DMS53 treated with DMSO at 0.1 percent for 48 hours (cell line): ENCODE measurements at regions not wholly inside any gene's neighbourhood (a gene's known extent, or its start where the extent isn't known, plus 50 kb on each side); places are given as distances from the start of the nearest gene placed in this dataset.
"Not testable (repeated sequence)": the region's sequence is repeated elsewhere in the genome, so short reads cannot be mapped to it uniquely, and the experiment has no call there.

Experiments used
- DNase-seq: peaks from one replicate; lab custom pipeline; 2025; ENCODE audit not compliant: unreplicated experiment; lab: John Stamatoyannopoulos, UW

DNA sequence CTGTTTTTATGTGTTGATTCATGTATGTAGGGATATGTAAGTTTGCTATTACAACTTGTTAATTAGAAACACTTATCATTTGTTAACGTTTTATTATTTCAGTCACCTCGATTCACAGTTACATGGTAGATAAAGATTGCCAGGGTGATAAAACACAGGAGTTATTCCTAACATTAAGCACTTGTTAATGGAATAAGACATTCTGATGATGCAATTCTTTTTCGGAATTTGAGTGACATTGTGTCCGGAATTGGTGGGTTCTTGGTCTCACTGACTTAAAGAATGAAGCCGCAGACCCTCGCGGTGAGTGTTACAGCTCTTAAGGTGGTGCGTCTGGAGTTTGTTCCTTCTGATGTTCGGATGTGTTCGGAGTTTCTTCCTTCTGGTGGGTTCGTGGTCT, 624.0 kb upstream of the CITED2 start:
- DNase-seq = not testable (repeated sequence)

DNA sequence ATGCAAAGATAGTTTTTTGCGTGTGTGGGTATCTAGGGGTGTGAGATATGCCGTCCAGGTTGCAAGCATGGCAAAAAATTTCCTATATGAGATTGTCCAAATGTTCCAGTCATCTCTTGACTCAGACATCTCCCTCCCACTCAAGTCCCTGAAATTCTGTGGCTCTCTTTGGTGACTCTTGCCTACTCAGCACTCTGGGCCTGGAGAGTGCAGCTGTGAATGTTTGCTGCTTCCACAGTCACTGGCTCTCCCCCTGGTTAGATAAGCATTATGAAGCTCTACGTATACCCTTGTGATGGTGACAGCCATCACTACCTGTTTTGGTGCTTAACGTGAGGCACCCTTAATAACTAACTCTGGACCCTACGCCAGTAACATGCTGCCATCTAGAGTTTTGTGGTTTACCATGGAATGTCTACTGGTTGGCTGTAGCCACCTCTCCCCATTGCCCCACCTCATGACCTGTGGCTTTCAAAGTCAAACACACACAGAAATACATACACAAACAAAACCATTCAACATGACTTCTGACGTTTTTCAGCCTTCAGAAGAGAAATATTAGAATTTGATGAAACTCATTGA, 621.9 kb upstream of the CITED2 start:
- DNase-seq = peak; percentile 23

DNA sequence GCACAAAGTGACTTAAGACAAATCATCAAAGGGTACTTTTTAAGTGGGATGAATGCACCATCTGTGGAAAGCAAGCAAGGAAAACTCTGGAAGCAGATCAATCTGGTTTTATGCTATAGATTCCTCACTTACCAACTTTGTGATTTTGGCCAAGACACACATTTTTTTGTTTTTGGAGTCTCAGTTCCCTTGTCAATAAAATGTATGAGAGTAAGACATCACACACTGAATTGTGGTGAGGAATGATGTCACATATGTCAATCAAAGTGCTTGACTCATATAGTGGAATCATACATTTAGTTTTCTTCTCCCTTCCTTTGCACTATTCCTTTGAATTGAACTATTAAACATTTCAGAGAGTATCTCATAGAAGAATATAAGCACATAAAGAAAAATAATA, 620.5 kb upstream of the CITED2 start:
- DNase-seq = no peak

DNA sequence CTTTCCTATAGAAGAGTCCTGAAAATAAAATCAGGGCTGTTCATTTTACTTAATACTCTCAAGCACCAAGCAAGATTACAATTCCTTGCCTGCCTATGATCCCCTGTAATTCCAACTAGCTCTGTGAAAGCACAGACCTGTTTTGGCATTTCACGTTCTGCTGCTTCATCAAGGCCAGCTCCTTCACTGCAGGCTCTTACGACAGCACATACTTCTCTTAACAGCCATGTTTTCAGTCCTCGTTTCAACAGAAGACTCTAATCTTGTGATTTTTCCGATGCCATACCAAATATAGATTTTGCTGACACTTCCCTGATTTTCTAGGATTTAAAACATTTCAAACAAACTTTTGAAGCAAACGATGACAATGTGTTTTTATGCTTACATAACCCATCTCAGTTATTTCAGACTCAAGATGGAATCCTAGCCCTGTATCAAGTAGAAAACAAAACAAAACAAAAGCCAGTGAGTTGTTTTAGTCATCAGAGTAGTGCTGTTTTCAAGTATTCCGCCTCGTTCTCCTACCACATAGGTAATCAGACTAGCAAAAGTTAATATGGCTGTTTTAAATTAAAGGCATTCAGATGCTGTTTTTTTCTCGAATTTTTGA, 616.5 kb upstream of the CITED2 start:
- DNase-seq = no peak

DNA sequence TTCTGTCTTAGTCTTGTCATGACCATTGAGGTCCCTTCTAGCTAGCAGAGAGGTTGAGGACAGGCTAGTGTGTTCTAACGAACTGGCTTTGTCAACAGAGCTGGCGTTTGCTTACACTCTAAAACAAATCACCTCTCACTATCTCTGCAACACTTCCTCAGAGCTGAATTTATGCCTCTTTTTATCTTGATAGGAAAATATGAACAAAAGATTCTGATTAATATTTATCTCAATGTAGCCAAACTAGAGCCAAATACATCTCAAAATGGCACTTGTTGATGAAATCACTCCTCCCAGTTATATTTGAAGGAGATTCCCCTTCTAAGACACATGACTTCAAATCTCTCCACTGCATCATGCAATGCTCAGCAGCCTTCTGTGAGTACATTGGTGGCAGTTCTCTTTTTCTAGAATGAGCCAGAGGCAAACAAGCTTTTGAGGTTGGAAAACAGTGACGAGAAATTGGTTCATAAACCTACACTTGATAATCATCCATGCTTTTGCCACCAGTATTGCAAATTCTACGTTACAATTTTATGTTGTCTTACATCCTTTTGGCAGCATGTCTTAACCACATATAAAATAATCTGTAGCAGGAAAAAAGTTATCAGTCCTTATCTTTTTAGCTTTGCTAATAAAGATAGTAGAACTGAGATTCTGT, 615.7 kb upstream of the CITED2 start:
- no peak for DNase-seq

DNA sequence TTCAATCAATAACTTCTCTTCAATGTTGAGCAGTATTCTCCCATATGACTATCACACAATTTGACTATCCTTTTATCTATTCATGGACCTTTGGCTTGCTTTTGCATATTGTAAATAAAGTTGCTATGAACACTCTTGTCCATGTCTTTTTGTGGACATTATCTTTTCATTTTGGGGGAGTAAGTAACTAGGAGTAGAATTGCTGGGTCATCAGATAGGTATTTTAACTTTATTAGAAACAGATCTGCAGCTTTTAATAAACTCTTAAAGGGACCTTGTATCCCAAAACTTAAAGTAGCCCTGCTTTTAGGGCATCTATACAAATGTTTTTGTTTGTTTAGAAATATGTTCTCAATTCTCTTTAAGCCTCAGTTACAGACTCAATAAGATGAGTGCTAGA, 614.2 kb upstream of the CITED2 start:
- DNase-seq = no peak

DNA sequence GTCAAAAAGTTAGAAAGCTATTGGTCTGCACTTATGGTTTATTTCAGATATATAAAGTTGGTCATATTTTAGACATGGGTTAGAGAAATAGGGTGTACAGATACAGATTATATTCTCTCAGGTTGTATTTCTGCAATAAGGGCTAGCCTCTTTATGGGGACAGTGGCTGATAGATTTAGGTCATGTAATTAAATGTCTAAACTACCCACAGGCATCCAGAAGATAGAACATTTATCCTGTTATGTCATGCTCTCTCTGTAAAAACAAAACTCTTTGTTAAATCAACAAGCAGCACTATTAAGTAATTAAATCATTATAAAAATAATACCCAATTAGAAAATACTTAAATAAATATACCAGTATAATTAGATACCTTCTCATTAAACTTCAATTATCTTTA, 612.6 kb upstream of the CITED2 start:
- DNase-seq = no peak

DNA sequence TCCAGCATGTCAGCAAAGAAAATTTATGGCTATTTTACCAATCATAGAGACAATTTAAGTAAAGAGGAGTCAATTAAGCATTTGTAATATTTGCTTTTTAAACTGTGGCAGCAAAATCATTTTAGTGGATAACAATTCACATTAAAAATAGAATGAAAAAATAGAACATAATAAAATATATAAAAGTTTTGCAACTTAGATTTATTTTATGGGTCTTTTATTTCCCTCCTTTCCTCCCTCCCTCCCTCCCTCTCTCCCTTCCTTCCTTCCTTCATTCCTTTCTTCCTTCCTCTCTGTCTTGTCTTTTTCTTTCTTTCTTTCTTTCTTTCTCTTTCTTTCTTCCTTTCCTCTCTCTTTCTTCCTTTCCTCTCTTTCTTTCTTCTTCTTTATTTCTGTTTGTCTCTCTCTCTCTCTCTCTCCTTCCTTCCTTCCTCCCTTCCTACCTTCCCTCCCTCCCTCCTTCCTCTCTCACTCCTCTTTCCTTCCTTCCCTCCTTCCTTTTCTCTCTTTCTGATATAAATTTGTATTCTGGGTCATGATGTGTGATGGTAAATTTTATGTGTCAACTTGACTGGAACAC, 610.9 kb upstream of the CITED2 start:
- DNase-seq = no peak

DNA sequence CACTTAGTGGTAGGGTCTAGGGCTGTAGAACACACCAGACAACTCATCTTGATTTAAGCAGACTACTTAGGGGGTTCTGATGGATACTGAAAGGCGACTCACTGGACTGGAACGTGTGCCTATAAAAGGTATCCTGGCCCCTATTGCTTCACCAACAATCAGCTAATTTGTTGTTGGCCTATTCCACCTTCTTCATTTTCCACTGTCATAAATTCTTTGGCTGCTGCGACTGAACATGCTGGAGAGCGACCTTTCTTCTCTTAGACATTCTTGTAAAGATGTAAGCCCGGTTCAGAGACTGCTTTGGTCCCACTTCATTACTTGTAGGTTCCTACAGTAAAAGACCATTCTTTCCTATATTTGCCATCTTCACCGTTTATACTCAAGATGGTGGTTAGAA, 609.9 kb upstream of the CITED2 start:
- no peak for DNase-seq

DNA sequence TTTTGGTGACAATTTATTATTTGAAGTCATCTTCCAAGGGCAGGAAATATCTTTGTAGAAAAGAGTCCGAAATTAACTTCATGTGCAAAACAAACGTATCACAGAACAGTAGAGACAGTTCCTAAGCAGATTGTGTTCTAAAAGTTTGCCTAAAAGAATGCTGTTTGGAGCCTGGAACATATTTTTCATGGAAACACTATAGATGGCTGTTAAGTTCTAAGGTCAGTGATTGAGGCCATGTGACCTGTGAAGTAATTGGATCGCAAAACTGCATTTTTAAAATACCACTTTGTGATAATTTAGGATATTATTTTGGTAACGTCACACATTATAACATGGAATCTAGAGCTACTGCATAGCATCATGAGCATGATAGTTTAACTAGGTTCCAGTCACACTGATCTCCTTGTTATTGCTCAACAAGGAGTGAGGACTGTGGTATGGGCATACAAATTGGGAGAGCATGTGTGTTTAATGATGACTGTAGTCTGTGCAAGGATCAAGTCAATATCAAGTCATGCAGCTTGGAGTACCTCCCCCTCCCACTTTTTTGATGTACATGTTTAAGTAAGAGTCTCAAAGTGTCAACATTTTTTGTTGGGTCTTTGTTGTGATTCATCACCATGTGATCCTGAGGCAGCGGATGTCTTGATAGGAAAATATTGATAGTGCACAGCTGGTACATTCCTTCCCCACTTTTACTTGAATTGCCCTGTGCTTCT, 609.3 kb upstream of the CITED2 start:
- DNase-seq = no peak

DNA sequence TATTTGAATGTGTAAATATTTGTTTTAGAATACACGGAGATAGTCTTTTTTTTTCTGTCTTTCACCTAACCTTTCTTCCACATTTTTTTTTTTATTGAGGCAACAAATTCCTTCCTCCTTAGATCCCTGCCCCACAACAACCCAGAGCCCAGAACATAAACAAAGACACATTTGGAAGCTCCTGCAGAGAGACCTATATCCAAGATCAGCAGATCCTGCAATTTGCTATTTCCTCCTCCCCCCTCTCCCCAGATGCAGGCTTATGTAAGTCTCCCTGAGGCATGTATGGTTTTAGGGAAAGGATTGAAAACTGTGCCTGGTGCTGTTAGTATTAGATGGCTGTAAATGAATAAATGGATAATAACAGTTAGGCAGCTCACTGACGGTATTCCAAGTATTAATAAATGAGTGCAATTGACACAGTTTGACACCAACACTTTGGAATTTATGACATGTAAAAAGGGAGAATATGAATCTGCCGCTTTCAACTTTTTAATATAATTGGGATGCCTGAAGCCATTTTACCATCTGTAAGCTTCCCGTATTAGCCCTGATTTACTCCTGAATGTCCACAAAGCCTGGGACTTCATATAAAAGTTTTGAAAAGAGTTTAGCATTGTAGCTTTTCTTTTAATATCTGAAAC, 608.3 kb upstream of the CITED2 start:
- DNase-seq = no peak

DNA sequence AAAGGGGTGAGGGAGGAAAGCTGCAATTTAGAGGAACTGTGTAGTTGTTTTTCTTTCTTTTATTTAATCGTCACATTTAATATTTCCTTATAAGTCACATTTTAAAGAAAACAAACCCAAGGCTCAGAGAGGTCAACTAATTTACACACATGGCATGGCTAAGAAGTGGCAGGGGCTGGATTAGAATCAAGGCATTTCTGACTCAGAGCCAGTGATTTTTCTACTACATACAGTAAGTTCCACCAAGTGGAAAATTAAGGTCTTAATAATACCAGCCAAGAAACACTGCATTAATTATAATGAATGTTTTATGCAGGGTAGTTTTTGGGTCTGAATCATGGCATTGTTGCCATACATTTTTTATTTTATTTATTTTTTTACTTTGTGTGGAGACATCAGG, 607.7 kb upstream of the CITED2 start:
- DNase-seq = no peak

DNA sequence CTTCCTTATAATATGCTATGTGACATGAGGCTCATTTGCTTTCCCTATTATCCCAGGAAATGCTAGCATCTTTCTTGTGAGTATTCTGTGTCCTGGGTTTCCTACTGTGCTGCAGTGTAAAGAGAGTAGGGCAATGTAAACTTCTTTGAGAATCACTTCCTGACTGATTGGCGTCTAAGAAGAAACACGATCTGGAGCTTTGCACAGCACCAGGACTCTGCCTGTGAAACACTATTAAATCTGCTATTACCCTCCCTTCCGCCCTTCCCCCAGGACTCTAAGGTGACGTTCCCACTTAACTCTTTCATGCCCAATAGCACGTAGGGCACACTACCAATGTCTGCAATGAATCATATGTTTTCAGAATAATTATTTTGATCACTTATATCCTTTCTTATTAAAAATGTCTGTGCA, 607.3 kb upstream of the CITED2 start:
- peak; percentile 46 for DNase-seq

DNA sequence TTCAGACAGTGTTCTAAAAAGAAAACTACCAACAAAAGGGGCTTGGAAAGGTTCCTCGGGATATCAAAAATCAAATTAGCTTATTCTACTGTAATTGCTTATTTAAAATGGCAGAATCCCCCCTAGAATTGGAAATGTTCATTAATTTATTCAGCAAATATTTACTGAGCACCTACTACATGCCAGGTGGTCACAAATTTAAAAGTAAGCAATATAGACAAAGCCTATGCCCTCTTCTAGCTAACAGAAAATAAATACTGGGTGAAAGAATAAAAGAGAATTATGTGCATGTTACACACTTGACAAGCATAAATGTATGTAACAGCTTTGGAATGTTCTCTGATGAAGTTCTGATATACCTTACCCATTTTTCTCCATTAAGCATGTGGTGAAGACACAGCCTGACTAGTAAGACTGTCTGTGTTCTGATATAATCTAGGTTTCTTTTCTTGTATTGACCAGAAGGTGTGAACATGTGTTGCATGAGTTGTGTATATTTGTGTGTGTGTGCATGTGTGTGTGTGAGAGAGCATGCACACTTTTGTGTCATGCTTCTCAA, 606.7 kb upstream of the CITED2 start:
- DNase-seq = no peak

DNA sequence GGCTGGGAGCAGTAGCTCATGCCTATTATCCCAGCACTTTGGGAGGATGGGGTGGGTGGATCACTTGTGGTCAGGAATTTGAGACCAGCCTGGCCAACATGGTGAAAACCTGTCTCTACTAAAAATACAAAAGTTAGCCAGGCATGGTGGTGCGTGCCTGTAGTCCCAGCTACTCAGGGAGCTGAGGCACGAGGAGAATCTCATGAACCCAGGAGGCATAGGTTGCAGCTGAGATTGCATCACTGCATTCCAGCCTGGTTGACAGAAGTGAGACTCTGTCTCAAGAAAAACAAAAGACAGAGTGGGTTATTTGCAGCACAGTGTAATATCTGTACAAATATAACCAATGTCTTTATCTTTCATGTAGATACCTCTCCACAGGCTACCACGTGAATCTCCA, 606.2 kb upstream of the CITED2 start:
- not testable (repeated sequence) for DNase-seq

DNA sequence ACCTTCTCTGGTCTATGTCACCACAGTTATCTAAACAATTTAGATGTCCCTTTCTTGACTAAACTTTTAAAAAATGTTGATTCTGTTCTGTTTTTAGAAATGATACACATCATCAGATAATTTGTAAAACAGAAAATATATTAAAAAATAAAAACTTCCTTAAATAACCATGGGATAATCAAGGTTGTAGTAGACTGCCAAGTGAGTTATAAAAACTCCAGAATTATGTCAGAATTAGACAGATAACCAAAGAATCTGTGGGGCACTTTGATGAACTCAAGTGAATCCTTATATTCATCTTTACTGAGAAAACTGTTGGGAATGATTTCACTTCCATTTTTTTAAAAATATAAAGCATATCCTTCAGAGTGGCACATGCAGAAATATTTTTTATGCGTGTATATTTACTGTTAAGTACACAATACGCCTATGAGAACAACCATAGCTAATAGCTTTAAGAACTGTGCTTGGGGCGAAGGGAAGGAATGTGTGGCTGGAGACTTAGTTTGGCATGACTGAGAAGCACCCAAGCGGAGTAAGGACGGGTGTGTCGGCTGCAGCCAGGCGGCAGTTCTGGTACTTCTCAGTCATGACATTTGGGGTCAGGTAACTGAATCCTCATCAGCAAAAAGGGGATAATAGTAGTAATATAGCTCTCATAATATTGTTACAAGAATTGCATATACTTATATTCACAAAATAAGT, 604.7 kb upstream of the CITED2 start:
- no peak for DNase-seq

DNA sequence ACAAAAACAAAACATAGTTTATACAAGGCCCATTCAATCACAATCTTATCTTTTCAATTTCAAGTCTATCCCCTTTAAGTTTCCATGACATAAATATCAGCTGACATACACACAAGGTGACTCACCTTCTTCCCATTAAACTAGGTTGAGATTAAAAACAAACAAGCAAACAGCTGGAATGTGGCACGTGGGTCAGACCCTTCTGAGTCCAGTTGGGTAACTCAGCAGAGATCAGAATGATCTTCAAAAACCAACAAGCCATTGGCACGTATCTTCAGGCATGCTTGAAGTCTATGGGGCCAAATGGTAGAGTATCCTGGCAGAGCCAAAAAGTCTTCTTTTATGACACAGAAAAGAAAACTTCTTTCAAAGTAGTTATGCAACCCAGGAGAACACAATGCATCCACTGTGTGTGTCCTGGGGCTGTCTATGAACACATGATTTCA, 603.5 kb upstream of the CITED2 start:
- DNase-seq = peak; percentile 64

DNA sequence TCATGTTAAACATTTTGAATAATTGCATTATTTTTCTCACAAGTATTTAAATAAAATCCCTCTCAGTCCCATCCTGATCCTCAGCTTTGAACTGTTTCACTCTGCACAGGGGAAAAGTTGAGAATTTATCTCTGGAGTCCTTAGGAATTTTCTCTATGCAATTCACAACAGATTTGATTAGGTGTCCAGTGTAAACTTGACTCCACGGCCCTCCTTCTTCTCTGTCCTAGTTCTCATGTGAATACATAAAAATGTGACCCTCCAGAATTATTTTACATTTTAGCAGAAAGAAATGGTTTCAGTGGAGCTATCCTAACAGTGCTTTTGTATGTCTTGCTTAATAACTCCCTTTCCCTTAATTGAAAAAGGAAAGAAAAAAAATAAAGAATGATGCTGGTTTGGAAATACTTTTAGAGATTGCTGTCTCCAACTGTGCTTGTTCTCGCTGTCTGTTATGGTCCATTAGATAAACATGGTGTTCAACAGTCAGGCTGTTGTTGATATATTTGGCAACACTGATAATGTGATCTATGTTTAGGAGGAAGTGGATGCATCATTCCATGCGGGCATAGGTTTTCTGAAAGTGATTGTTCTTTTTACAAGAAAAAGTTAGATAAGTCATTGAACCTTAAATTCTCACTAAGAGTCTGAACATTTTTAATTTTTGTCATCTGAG, 599.4 kb upstream of the CITED2 start:
- DNase-seq = no peak

DNA sequence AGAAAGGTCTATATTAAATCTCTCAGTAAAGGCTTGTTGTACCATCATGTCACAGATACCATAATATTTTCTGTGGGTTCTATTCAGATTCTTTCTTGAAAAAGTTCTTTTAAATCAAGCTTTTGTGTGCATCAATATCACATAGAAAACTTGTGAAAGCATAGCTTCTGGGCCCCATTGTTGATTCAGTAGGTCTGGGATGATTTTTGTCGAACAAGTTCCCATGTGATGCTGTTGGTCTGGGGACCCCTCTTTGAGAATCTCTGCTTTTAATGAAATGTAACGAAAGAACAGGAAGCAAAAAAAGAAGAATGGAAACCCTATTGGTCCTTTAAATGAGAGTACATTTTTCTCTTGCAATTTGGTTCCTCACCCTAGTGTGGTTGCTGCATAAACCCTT, 597.7 kb upstream of the CITED2 start:
- no peak for DNase-seq

DNA sequence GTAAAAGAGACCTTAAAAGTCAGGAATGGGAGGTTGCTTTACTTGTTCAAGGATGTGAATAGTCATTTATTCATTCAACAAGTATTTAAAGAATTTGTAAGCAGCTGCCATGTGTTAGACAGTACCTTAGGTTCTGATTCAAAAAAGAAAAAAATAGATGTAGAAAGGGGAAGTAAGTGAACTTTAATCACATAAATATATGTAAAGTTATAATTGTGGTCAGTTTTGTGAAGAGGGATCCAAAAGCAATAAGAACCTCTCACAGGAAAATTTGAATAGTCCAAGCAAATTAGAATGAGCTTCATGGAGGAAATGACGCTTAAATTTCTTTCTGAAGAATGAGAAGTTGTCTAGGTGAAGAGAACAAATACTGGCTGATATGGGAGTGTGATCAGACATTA, 596.1 kb upstream of the CITED2 start:
- no peak for DNase-seq
